CD14-positive monocyte (primary cell): ENCODE measurements at regions not wholly inside any gene's neighbourhood (a gene's known extent, or its start where the extent isn't known, plus 50 kb on each side); places are given as distances from the start of the nearest gene placed in this dataset.

Experiments
- DNase-seq, 3 donors: peaks; one replicate each; pipeline ENCODE4 v3.0.0-alpha.2; 2011 to 2022
- H2AFZ ChIP-seq: 2 replicates; pipeline ENCODE4 v1.6.0; 2012; ENCODE audit warnings: mild to moderate bottlenecking, low read depth, low read length, inconsistent platforms; ENCODE audit not compliant: insufficient read depth, poor library complexity, severe bottlenecking
- H3K27ac ChIP-seq, 2 donors: 1 replicate in 1 of 2; 2 replicates in 1 of 2; pipeline ENCODE4 v1.5.1; 2012 to 2013; ENCODE audit warnings: low read length in 2 of 2, control low read depth in 1 of 2, inconsistent platforms in 1 of 2, low read depth in 1 of 2, mild to moderate bottlenecking in 1 of 2
- H3K27me3 ChIP-seq, 2 donors: one replicate each; pipeline versions ENCODE4 v1.6.0 to v1.6.1; 2011 to 2013; ENCODE audit warnings: low read length in 2 of 2; ENCODE audit not compliant: control insufficient read depth in 2 of 2, insufficient read depth in 2 of 2
- H3K36me3 ChIP-seq, 2 donors: replicated peaks in 1 of 2; 1 replicate in 1 of 2; 2 replicates in 1 of 2; pipeline versions ENCODE4 v1.5.1 to v1.6.1; 2012 to 2013; ENCODE audit warnings: low read length in 2 of 2, control low read depth in 1 of 2, inconsistent platforms in 1 of 2, mild to moderate bottlenecking in 1 of 2; ENCODE audit not compliant: insufficient read depth in 2 of 2, control insufficient read depth in 1 of 2
- H3K4me1 ChIP-seq, 2 donors: 1 replicate in 1 of 2; 2 replicates in 1 of 2; pipeline versions ENCODE4 v1.5.1 to v1.6.1; 2012 to 2013; ENCODE audit warnings: low read length in 2 of 2, control low read depth in 1 of 2, inconsistent platforms in 1 of 2, mild to moderate bottlenecking in 1 of 2, moderate library complexity in 1 of 2; ENCODE audit not compliant: insufficient read depth in 2 of 2, control insufficient read depth in 1 of 2
- H3K4me2 ChIP-seq: replicated peaks from 2 replicates; pipeline ENCODE3; 2012; ENCODE audit warnings: low read length, moderate library complexity, mild to moderate bottlenecking; ENCODE audit not compliant: poor library complexity, severe bottlenecking; ENCODE audit errors: extremely low read depth
- H3K4me3 ChIP-seq, 3 experiments: fragments of 200-600 bp in 1 of 3; sonication (generic) in 1 of 3; replicated peaks in 1 of 3; 1 replicate in 2 of 3; 2 replicates in 1 of 3; pipeline ENCODE4 v1.5.1; 2011 to 2013; ENCODE audit warnings: low read length in 3 of 3, mild to moderate bottlenecking in 3 of 3, control low read depth in 2 of 3, low read depth in 2 of 3, inconsistent platforms in 1 of 3, moderate library complexity in 1 of 3
- H3K79me2 ChIP-seq: 2 replicates; pipeline ENCODE4 v1.6.0; 2012; ENCODE audit warnings: mild to moderate bottlenecking, control low read depth, inconsistent platforms, low read length, moderate library complexity; ENCODE audit not compliant: insufficient read depth
- H3K9ac ChIP-seq: 2 replicates; pipeline ENCODE4 v1.6.0; 2017; ENCODE audit warnings: low read length, mild to moderate bottlenecking; ENCODE audit not compliant: insufficient read depth, poor library complexity, severe bottlenecking
- H3K9me3 ChIP-seq, 2 donors: replicated peaks in 1 of 2; 1 replicate in 1 of 2; 2 replicates in 1 of 2; pipeline versions ENCODE4 v1.5.1 to v1.6.1; 2012 to 2013; ENCODE audit warnings: low read length in 2 of 2, control low read depth in 1 of 2; ENCODE audit not compliant: control insufficient read depth in 1 of 2, insufficient read depth in 1 of 2
- H4K20me1 ChIP-seq: 2 replicates; pipeline ENCODE4 v1.6.0; 2012; ENCODE audit warnings: mild to moderate bottlenecking, low read length, control low read depth, moderate library complexity; ENCODE audit not compliant: insufficient read depth
- H3K27ac Mint-ChIP-seq, 7 donors: one replicate each; pipeline ENCODE4 v1.8.0; 2020; ENCODE audit warnings: mild to moderate bottlenecking in 7 of 7, mixed read lengths in 7 of 7, moderate library complexity in 6 of 7, inconsistent platforms in 2 of 7
- H3K27me3 Mint-ChIP-seq, 3 donors: one replicate each; pipeline ENCODE4 v1.8.0; 2021 to 2022; ENCODE audit warnings: low read depth in 3 of 3, mild to moderate bottlenecking in 3 of 3, mixed read lengths in 3 of 3, moderate library complexity in 3 of 3, inconsistent platforms in 1 of 3
- H3K36me3 Mint-ChIP-seq, 2 donors: one replicate each; pipeline ENCODE4 v1.8.0; 2020; ENCODE audit warnings: mixed read lengths in 2 of 2, inconsistent platforms in 1 of 2, mild to moderate bottlenecking in 1 of 2
- H3K4me1 Mint-ChIP-seq: one replicate; pipeline ENCODE4 v1.8.0; 2020; ENCODE audit warnings: mild to moderate bottlenecking, mixed read lengths
- H3K4me3 Mint-ChIP-seq, 2 donors: one replicate each; pipeline ENCODE4 v1.8.0; 2020; ENCODE audit warnings: mild to moderate bottlenecking in 2 of 2, mixed read lengths in 2 of 2, moderate library complexity in 1 of 2
- H3K9me3 Mint-ChIP-seq, 7 donors: one replicate each; pipeline ENCODE4 v1.8.0; 2020 to 2022; ENCODE audit warnings: mixed read lengths in 7 of 7, mild to moderate bottlenecking in 6 of 7, moderate library complexity in 6 of 7, inconsistent platforms in 2 of 7
- WGBS: methylation state at CpG from one replicate; pipeline ENCODE4 v1.1.5; 2013; ENCODE audit warnings: missing lambda C conversion rate; ENCODE audit not compliant: insufficient coverage; 5-methylcytosine and 5-hydroxymethylcytosine counted together
- intact Hi-C, 2 donors: fragments of 100-400 bp; cut with micrococcal nuclease; formaldehyde crosslinking; loops; one replicate each; pipeline versions ENCODE4 v1.15.0 to v1.15.1; 2023
- TF ChIP-seq, protein P1 (sequence below): fragments of 200-600 bp; IDR thresholded peaks from one replicate; pipeline ENCODE4 v1.8.0; 2022; ENCODE audit warnings: antibody characterized with exemption, mild to moderate bottlenecking

DNA sequence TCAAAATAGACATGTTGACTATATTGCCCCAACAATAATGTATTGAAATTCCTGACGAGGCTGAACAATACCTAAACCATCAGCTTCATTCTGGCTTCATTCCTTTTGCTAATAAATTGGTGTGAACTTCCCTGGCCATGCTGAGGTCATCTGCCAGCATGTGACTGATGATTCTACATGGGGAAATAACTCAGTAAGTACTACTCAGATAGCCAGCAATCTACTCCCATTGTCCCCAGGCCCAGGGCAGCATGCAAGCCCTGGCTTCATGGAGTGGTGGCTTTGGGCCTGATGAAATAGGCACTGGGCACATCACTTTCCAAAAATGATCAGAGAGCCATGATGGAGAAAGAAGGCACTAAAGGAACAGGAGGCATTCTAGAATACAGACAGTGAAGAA, 468.5 kb upstream of the PIK3C3 start:
- no peak overlapping the region for H3K4me3 ChIP-seq
- H3K4me2 ChIP-seq: no peak overlapping the region
- H3K36me3 ChIP-seq: no peaks in the 10 kb centered on the region
- H3K27me3 Mint-ChIP-seq: no peaks in the 10 kb centered on the region
- no peak overlapping the region for H2AFZ ChIP-seq
- TF ChIP-seq, protein P1, sequence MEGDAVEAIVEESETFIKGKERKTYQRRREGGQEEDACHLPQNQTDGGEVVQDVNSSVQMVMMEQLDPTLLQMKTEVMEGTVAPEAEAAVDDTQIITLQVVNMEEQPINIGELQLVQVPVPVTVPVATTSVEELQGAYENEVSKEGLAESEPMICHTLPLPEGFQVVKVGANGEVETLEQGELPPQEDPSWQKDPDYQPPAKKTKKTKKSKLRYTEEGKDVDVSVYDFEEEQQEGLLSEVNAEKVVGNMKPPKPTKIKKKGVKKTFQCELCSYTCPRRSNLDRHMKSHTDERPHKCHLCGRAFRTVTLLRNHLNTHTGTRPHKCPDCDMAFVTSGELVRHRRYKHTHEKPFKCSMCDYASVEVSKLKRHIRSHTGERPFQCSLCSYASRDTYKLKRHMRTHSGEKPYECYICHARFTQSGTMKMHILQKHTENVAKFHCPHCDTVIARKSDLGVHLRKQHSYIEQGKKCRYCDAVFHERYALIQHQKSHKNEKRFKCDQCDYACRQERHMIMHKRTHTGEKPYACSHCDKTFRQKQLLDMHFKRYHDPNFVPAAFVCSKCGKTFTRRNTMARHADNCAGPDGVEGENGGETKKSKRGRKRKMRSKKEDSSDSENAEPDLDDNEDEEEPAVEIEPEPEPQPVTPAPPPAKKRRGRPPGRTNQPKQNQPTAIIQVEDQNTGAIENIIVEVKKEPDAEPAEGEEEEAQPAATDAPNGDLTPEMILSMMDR: no peak
- no peak overlapping the region for H3K27ac Mint-ChIP-seq
- no peaks in the 10 kb centered on the region for H3K27me3 ChIP-seq
- H3K4me3 Mint-ChIP-seq: no peak overlapping the region
- no peaks in the 10 kb centered on the region for H4K20me1 ChIP-seq
- no peak overlapping the region for H3K27ac ChIP-seq
- no peak for DNase-seq
- H3K9ac ChIP-seq: no peak overlapping the region
- no peaks in the 10 kb centered on the region for H3K79me2 ChIP-seq
- no peaks in the 10 kb centered on the region for H3K36me3 Mint-ChIP-seq
- H3K4me1 ChIP-seq: no peaks in the 10 kb centered on the region
- intact Hi-C loops: no loop called here
- WGBS: no CpG with 5 or more reads among the region's 1 CpG
- no peaks in the 10 kb centered on the region for H3K4me1 Mint-ChIP-seq
- peaks cover 0 to 4% of the 10 kb centered on the region in 2 donors for H3K9me3 ChIP-seq
- H3K9me3 Mint-ChIP-seq: peaks cover 0 to 4% (median 2%) of the 10 kb centered on the region in 7 donors

DNA sequence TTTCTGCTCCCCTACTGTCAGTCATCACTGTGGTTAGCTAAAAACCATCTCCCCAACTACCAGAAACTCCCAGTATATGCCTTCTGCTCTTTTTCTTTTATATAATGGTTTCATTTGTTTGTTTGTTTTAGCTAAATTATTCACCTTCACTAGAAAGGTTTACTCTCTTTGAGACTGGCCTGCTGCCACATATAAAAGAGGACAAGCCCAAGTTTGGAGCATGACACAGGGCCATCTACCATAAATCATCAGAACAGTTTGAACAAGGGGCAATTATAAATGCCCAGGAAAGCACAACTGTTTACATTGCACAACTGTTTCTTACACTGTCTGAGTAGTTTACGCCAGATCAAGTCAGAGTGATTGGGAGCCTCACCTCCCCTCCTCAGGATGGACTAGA, 471.0 kb upstream of the PIK3C3 start:
- H3K4me3 Mint-ChIP-seq: no peak overlapping the region
- H4K20me1 ChIP-seq: no peaks in the 10 kb centered on the region
- no peaks in the 10 kb centered on the region for H3K4me1 ChIP-seq
- H3K36me3 Mint-ChIP-seq: no peaks in the 10 kb centered on the region
- H3K36me3 ChIP-seq: no peaks in the 10 kb centered on the region
- peaks cover 0 to 4% of the 10 kb centered on the region in 2 donors for H3K9me3 ChIP-seq
- H3K4me1 Mint-ChIP-seq: no peaks in the 10 kb centered on the region
- H3K4me2 ChIP-seq: no peak overlapping the region
- no peak overlapping the region for H3K4me3 ChIP-seq
- no peaks in the 10 kb centered on the region for H3K79me2 ChIP-seq
- DNase-seq: no peak
- no peaks in the 10 kb centered on the region for H3K27me3 Mint-ChIP-seq
- no peaks in the 10 kb centered on the region for H3K27me3 ChIP-seq
- intact Hi-C loops: no loop called here
- peaks cover 0 to 3% (median 0%) of the 10 kb centered on the region in 7 donors for H3K9me3 Mint-ChIP-seq
- WGBS: no CpG with 5 or more reads among the region's 1 CpG
- H3K27ac ChIP-seq: no peak overlapping the region
- no peak overlapping the region for H3K27ac Mint-ChIP-seq
- no peak overlapping the region for H2AFZ ChIP-seq
- H3K9ac ChIP-seq: no peak overlapping the region
- TF ChIP-seq, protein P1: no peak
